ENCODE measurements at regions not wholly inside any gene's neighbourhood (a gene's known extent, or its start where the extent isn't known, plus 50 kb on each side); places are given as distances from the start of the nearest gene placed in this dataset.

DNA sequence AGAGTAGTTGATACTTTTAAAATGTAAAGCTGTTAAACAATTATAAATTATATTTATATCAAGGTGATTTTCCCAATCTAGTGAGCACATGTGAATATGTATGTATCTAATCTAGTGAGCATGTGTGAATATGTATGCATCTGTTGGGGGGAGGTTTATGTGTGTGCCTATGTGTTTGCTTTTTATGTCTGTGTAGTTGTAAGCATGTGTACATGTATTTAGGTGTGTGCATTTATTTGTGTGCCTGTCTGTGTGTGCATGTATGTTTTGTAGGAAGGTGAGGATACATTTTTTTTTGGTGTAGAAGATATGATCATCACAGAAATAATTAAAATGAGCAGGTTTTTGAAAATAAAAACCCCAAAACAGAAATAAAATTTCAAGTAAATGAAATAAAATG lies 318.9 kb upstream of the CHRM3 start:
- TF ChIP-seq, protein P1, sequence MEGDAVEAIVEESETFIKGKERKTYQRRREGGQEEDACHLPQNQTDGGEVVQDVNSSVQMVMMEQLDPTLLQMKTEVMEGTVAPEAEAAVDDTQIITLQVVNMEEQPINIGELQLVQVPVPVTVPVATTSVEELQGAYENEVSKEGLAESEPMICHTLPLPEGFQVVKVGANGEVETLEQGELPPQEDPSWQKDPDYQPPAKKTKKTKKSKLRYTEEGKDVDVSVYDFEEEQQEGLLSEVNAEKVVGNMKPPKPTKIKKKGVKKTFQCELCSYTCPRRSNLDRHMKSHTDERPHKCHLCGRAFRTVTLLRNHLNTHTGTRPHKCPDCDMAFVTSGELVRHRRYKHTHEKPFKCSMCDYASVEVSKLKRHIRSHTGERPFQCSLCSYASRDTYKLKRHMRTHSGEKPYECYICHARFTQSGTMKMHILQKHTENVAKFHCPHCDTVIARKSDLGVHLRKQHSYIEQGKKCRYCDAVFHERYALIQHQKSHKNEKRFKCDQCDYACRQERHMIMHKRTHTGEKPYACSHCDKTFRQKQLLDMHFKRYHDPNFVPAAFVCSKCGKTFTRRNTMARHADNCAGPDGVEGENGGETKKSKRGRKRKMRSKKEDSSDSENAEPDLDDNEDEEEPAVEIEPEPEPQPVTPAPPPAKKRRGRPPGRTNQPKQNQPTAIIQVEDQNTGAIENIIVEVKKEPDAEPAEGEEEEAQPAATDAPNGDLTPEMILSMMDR (IDR thresholded peaks at IDR 0.05) = no peak
- TF ChIP-seq POLR2A (IDR thresholded peaks at IDR 0.05) = no peak
